OCI-LY7 (cell line): ENCODE measurements at regions not wholly inside any gene's neighbourhood (a gene's known extent, or its start where the extent isn't known, plus 50 kb on each side); places are given as distances from the start of the nearest gene placed in this dataset.

Experiments used
- EZH2phosphoT487 ChIP-seq: fragments of 200-600 bp; sonication (generic); IDR thresholded peaks from 2 replicates; pipeline ENCODE4 v1.6.1; 2018; ENCODE audit warnings: low read depth, borderline replicate concordance, mild to moderate bottlenecking, mixed run types, antibody characterized with exemption, low read length, moderate library complexity, mixed read lengths
- TF ChIP-seq, protein P1 (sequence below): fragments of 200-600 bp; sonication (generic); conservative IDR thresholded peaks from 2 replicates; pipeline ENCODE4 v1.5.1; 2014; ENCODE audit warnings: mild to moderate bottlenecking, antibody characterized with exemption, low read length, moderate library complexity, mixed read lengths

DNA sequence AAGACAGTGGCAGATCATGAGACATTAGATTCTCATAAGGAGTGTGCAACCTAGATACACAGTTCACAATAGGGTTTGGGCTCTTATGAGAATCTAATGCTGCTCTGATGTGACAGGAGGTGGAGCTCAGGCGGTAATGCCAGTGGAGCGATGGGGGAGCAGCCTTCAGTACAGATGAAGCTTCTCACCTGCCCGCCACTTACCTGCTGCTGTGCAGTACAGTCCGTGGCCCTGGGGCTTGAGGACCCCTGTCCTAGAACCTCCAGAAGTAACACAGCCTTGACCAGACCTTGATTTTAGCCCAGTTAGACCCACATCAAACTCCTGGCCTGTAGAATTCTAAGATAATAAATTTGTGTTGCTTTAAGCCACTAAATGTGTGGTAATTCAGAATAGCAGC, 215.1 kb upstream of the MIR17HG start:
- TF ChIP-seq, protein P1, sequence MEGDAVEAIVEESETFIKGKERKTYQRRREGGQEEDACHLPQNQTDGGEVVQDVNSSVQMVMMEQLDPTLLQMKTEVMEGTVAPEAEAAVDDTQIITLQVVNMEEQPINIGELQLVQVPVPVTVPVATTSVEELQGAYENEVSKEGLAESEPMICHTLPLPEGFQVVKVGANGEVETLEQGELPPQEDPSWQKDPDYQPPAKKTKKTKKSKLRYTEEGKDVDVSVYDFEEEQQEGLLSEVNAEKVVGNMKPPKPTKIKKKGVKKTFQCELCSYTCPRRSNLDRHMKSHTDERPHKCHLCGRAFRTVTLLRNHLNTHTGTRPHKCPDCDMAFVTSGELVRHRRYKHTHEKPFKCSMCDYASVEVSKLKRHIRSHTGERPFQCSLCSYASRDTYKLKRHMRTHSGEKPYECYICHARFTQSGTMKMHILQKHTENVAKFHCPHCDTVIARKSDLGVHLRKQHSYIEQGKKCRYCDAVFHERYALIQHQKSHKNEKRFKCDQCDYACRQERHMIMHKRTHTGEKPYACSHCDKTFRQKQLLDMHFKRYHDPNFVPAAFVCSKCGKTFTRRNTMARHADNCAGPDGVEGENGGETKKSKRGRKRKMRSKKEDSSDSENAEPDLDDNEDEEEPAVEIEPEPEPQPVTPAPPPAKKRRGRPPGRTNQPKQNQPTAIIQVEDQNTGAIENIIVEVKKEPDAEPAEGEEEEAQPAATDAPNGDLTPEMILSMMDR = no peak
- TF ChIP-seq EZH2phosphoT487 = no peak
